ENCODE measurements at regions not wholly inside any gene's neighbourhood (a gene's known extent, or its start where the extent isn't known, plus 50 kb on each side); places are given as distances from the start of the nearest gene placed in this dataset.
A peak's percentile ranks its signal among the peaks of the same experiment; 100 is the strongest.

DNA sequence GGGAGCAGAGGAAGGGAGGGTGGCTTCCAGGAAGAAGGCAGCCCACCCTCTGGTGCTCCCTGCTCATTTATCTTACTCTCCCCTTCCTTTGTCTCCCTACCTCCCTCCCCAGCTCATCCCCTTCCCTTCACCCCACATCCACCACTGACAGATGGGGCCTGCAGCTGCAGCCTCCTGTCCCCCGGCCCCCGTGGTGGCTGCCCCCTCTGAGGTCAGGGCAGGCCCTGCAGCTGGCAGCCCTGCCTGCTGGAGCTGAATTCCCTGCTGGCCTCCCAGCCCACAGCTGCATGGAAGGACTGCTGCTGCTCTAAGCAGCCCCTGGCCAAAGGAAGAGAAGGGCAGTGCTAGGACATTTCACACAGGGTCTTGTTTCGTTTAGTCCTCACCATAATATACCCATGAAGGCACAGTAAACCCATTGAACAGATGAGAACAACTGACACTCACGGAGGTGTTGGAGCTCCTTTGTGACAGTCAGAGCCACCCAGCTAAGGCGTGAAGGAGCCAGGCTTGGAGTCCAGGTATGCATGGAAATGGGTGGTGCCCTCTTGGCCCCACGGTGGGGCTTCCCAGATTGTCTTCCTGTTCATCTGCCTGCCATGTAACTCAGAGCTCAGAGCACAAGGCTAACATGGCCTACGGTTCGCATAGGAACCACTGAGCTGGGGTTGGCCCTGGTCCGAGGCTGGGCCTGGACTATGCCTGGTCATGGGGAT, 121.7 kb upstream of the PRR20G start:
- intact Hi-C loops (cut with DNase I): no loop called here
- DNase-seq (ENCODE audit: low spot score): peak; percentile 38
- peak; percentile 27 for ATAC-seq

DNA sequence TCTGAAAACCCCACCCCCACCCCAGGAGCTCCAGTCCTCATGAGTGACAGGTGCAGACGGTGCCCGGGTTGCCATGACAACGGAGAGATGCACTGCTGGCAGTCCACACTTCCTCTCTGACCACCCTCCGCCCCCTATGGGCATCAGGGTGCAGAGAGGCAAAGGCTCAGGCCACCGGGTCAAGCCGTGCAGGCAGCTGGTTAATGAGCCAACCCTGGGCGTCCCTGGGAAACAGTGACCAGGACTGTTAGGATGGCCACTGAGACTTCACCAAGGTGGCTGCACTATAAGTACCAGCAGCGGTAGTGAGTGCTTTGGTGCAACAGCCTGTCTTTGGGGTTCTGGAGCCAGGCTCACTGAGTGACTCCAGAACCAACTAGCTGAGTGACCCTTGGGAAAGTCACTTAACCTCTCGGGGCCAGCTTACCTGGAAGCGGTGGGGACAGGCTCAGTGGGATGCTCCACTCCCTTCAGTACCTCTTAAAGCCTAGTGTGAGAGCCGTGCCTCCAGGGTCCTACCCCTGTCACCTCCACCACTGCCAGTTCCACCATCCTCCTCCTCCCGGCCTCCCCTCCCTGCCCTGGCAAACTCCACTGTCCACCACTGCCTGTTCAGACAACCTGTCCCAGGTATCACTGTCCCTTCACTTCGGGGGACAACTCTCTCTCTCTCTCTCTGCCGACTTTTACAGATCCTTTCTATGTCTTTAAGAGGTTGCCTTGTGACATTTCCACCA, 121.0 kb upstream of the PRR20G start:
- ATAC-seq (peak; percentile 29), DNase-seq (ENCODE audit: low spot score) (peak; percentile 36)
- intact Hi-C loops (cut with DNase I): no loop called here

DNA sequence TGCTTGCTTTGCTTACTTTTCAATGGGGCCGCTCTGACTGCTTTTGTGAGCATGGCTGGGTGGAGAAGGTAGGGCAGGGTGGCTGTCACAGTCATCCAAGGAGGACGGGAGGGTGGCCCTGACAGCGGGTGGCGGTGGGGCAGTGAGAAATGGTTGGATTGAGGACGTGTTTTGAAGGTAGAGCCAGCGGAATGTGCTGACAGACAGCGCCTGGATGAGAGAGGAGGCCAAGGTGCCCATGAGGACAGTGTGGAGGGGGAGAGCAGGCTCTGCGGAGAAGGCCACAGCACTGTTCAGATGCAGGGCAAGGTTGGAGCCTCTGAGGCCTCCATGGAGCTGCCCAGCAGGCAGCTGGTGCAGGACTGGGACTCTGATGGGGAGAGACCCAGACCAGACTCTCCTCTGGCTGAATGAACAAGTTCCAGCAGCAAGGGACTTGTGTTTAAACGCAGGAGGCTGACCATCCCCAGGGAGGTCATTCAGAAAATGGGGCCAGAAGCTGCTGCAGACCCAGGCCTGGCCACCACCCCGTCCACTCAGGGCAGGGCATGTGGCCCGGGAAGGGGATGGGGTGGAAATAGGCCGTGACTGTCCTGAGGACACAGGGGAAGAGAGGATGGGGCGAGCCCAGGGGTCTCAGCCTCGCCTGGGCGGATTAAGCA, 120.3 kb upstream of the PRR20G start:
- ATAC-seq: no peak
- intact Hi-C loops (cut with DNase I): no loop called here
- peak; percentile 39 for DNase-seq (ENCODE audit: low spot score)

DNA sequence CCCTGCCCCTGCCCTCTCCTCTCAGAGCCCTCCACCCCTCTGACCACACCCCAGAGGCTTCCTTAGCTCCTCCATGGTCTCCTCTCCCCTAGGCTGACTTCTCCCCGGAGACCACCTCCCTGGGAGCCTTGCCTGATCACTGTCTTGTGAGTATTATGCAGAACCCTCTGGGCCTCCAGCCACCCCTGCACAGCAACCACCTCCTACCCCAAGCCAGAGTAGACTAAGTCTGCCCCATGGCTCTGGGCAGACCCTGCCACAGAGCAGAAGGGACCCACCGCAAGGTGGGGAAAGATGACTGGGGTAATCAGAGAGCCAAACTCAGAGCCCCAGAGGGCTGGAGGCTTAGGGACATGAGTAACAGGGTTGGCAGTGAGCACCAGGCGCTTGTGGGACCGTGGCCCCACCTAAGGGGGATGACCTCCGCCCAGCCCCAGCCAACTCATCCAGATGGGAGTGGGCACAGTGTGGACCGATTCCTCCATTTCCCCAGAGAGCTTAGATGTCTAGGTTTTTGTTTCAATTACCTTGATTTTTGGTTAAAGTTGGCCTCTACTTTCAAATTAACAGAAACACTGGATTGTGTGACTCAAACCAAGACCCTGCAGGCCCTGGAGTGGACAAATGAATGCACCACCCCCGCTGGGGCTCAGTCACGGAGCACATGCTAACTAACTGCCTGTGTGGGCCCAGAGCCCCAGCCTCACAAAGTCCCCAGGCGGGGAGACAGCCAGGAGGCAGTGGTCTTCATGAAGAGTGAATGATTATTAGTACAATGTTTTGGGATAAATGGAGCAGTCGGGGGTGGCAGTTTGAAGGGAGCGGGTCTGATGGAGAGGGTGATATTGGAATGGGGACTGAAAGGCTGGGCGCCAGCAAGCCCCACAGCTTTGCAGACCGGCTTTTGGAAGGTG, 119.4 kb upstream of the PRR20G start:
- intact Hi-C loops (cut with DNase I): no loop called here
- peak; percentile 48 for DNase-seq (ENCODE audit: low spot score)
- no peak for ATAC-seq

DNA sequence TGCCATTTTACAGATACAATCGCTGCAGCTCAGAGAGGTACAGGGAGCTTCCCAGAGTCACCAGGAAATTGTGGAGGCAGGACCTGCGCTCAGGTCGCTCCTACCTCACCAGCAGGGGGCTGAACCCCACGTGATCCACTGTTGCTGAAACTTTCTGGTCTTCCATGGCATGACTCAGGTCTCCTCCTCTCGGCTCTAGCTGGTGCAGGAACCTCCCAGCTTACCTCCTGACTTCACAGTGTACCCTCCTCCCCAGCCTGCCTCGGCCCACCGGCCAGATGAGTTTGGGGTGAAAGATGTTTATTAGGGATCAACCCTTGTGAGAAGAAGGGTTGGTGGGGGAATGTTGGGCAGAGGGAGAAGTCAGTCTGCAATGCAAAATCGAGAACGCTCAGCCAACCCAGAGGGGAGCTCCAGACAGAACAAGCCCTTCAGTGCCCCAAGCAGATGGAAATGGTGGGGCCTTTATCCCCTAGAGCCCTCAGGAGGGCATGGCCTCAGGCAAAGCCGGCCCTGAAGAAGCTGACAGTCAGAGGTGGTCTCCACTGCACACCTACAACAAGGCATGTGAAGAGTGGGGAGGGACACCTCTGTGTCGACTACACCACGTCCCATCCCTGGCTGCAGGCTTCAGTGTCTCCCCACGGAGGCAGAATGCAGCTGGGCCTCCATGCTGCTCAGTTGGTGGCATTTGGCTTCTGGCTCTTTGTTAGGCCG, 118.6 kb upstream of the PRR20G start:
- peak; percentile 37 for DNase-seq (ENCODE audit: low spot score)
- intact Hi-C loops (cut with DNase I): no loop called here

DNA sequence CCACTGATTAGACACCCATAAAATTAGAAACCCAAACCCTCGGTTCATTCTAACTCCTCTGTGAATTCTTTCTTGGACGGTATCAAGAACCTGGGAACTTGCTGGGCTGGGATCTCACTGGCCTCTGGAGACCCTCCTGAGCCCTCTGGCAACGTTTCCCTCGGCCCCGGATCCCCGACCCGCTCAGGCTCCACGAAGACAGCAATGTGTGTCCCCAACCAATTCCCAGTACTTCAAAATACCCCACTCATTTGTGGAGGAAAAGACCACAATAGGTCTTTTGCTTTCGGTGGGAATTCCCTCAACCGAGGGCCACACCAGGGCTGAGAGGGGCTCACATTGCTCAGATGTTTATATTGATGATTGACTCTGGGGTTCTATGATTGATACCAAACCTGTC, 117.9 kb upstream of the PRR20G start:
- intact Hi-C loops (cut with DNase I): no loop called here
- DNase-seq (ENCODE audit: low spot score) (peak; percentile 14), ATAC-seq (no peak)

More for the DNA sequence above, 118.6 kb upstream of the PRR20G start:
- no peak for ATAC-seq

DNA sequence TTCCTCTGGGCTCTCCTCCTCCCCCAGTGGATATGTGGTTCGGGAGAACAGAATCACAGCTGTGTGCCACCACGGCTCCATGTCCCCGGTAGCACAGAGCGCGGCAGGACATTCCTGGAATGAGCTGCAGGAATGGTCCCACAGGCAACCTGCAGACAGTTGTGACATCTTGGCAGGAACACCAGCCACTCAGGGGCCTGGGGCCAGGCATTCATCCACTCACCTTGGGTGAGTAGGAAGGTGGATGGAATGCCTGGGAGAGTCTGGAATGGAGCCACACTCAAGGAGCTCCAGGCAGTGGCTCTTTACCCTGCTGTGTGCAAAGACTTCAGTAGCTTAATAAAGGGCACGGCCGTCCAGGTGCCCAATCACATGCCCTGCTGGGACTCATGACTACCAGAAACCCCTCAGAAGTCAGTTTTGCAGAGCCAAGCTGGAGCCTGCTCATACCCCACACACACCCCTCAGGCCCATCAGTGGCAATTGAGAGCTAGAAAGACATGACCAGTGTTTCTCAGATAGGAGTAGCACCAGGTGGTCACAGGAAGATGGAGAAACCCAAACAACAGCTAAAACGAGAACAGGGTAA, 117.3 kb upstream of the PRR20G start:
- DNase-seq (ENCODE audit: low spot score) (peak; percentile 10), ATAC-seq (no peak)
- intact Hi-C loops (cut with DNase I): no loop called here

DNA sequence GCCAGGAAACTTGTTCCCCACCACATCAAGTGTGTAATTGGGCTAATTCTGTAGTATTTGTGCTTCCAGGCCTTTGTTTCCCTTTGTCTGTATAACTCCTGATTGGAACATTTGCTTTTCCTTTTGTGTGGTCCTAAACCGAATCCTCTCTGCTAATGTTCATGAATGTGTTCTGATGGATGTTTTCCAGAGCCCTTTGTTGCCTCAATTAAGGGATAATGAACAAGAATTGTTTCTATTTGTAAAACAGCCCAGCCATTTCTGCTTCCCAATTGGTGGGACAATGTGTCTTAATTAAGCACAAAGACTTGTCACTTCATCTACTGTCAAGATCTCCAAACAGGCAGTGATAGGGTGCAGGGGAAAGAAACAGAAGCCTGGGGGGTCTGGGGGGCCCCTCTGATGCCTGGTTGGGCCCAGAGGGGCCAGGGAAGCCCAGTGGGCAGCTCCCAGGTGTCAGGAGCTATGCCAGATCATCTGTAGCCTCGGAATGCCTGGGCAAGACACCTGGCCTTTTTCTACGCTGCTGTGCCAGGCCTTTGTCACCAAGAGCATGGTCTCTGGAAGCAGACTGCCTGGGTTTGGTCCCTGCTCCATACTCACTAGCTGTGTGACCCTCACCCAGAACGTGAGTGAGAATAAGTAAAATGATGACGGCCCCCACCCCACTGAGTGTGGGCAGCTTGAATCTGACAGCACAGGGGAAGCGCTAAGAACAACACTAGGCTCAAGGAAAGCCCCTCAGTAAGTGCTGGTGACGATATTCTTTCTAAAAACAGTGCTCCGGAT, 116.6 kb upstream of the PRR20G start:
- intact Hi-C loops (cut with DNase I): no loop called here
- DNase-seq (ENCODE audit: low spot score): no peak
- ATAC-seq: no peak

DNA sequence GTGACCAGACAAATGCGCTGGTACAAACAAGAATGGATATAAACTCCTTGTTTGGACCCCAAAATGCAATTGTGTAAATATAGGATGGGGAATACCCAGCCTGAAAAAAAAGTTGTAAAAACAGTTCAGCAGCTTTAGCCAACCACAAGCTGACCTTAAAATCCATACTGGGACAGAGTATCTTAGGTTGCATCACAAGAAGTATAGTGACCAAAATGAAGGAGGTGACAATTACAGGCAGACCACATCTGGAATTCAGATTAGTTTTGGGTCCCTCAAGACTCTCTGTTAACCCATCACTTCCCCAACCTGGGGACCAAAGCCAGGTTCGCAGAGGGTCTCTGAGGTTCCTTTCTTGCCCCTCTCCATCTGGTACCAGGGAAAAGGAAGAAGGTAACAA, 115.9 kb upstream of the PRR20G start:
- no peak for DNase-seq (ENCODE audit: low spot score)
- intact Hi-C loops (cut with DNase I): no loop called here
- no peak for ATAC-seq

DNA sequence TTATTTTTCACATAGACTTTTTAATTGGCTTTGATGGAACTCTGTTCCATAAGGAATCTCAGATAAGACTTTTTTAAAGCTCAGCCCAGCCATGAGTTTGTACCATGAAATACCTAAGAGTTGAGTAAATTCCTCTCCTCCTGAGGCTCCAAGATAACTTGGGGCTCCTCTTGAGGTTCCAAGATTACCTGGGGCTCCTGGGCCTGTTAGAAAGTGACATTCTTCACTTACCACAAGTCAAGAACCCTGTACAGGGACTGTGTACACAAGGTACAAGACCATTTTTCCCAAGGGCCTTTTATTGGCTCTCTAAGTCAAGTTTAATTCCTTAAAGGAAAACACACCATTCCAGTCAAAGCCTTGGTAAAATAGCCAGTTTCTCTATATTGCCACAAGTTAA, 111.3 kb upstream of the PRR20G start:
- ATAC-seq: no peak
- intact Hi-C loops (cut with DNase I): no loop called here

DNA sequence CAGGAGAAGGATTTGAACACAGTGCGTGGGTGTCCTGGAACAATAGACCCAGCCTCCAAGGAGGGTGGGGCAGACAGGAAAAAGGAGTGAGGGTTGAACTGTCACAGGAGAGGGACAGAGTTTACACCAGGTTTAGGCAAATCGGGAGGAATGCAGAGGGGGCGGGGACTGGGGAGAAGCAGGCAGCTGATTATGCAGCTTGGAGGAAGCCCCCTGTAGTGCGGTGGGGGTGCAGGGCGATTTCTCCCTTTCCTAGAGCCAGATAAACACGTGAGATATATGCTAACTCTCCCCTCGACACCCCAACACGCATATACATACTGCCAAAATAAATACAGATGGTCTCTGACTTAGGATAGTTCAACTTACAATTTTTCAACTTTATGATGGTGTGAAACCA, 108.6 kb upstream of the PRR20G start:
- no peak for DNase-seq (ENCODE audit: low spot score)
- no peak for ATAC-seq
- intact Hi-C loops (cut with DNase I): no loop called here

More for the DNA sequence above, 111.3 kb upstream of the PRR20G start:
- DNase-seq (ENCODE audit: low spot score): no peak

DNA sequence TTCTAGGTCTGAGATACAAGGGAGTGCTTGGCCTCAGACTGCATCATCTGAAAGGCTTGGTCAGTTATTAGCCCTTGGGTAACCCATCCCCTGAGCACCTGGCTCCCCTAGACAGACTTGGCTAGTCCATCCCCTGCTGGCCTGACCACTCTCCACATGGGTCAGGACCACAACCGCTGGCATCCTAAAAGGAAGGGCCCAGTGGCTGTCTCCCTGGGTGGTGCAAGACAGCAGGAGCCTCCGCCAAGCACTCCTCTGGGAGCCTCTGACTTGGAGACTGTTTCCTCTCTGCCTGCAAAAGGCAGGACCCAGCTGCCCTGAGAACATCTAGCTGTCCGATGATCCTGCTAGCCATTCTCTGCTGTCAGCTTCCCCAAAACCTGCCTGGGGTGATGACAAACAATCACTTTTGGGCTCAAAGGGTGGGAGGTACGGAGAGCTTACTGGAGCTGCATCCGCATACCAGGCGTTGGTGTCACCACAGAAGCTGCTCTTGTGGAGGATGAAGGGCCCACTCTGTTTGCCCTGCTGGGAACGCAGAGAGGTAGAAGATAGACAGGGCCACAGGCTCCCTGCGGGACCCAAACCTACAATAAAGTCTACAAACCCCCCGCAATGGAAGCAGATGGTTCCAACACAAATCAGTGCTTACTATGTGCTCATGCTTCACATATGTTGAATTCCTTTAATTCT, 108.0 kb upstream of the PRR20G start:
- DNase-seq (ENCODE audit: low spot score): no peak
- no peak for ATAC-seq
- intact Hi-C loops (cut with DNase I): no loop called here

DNA sequence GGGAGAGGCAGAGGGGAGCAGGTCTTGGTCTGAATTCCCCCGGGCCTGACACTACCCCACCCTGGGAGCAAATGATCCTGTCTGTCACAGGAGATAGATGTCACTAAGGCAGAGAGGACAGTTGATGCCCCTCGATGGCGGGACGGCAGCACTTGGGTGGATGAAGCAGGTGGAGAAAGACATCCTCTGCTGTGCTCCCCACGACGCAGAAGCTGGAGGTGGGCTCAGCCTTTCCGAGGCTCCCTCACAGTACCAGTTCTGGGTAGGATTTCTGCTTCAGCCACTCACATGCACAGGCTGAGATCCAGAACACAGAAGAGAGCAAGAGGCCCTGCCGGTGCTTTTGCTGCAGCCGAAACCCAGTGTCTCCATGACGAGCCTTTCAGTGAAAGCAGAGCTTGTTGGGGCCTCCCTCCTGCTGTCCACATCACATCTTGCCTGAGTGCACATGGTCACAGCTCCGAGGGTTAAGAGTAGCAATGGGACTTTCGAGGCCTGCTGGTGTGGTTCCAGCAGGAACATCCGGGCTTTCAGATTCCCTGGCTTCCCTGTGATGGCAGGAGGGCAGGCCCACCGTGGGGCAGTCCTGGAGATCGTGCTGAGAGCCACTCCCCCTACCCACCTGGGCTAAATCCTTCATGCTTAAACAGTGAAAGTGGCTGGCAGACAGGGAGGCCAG, 107.3 kb upstream of the PRR20G start:
- intact Hi-C loops (cut with DNase I): no loop called here
- ATAC-seq (no peak), DNase-seq (ENCODE audit: low spot score) (no peak)

DNA sequence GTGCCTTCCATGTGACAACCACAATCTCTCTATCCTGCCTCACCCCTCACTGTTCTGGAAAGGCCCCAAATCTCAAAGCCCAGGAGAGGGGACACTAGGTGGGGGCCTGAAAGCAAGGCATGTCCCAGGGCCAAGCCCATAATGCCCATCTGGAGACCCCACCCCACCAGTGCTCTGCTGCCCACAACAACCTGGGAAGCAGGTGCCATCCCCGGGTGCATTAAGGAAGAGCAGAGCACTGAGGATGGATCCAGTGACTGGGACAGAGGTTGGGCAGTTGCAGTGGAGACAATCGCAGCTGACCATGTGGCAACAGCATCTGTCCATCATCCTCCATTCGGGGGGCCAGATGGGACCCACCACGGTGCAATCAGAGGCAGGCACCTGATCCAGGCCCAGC, 106.2 kb upstream of the PRR20G start:
- ATAC-seq (no peak), DNase-seq (ENCODE audit: low spot score) (no peak)
- intact Hi-C loops (cut with DNase I): no loop called here

DNA sequence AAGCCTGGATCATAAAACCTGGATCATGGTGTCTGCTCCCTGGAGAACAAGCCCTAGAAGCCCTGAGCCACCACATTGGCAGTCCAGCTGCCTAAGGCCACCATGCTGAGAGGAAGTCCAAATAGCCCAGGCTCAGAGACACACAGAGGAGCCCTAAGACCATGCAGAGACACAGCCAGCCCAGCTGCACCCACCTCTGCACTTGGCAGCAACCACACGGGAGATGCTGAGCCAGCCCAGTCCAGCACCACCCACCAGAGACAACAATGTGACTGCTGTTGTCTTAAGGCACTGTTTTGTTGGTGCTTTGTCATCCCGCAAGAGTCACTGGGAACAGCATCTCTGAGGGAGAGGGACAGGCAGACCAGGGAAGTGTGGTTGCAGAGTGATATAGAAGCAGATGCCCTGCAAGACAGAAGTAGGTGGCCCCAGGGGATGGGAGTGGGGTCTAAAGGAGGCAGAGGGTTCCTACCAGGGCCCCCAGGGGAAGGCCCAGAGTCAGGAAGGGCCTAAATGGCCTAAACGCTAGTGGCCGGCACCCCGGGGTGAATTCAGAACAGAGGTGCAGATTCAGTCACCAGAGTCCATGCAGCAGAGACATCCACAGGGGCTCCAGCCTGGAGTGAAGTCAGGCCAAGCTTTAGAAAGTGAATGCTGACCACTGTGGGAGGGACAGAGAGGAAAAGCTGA, 105.4 kb upstream of the PRR20G start:
- intact Hi-C loops (cut with DNase I): no loop called here
- DNase-seq (ENCODE audit: low spot score): no peak
- ATAC-seq: peak; percentile 9

DNA sequence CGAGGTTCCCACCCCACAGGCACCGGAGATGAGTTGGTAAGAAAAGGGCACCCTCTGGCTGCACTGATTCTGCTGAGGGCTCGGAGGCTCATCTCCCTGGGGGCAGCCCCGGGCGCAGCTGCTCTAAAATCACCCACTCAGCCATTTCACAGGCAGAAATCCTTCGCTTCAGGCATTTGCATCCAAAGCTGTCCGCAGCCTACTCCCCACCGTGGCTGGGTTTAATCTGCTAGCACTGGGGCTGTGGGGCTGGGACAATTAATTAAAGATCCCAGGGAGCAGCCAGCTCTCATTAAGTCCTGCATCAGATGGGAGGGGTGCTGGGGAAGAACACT, 104.3 kb upstream of the PRR20G start:
- no peak for DNase-seq (ENCODE audit: low spot score)
- intact Hi-C loops (cut with DNase I): no loop called here
- no peak for ATAC-seq
